ENCODE measurements at regions not wholly inside any gene's neighbourhood (a gene's known extent, or its start where the extent isn't known, plus 50 kb on each side); places are given as distances from the start of the nearest gene placed in this dataset.

GRCh38 chr10:105840288-105840770 is 1199.2 kb downstream of the SORCS3 start:
- no peak for TF ChIP-seq FOXA1 (IDR thresholded peaks at IDR 0.05)
- TF ChIP-seq CTBP1 (IDR thresholded peaks at IDR 0.05; ENCODE audit: borderline replicate concordance): no peak
- no peak for TF ChIP-seq BHLHE40 (IDR thresholded peaks at IDR 0.05; ENCODE audit: borderline replicate concordance)

All from HEK293T (cell line).